Sigmoid colon (tissue), 3 donors: ENCODE measurements at regions not wholly inside any gene's neighbourhood (a gene's known extent, or its start where the extent isn't known, plus 50 kb on each side); places are given as distances from the start of the nearest gene placed in this dataset.

Experiments used
- small RNA-seq, 3 donors: library from RNA; depleted of rRNA; stranded (forward); fragments of <200 nt; gene quantifications; one replicate each; pipeline ENCODE3, GENCODE V24; 2016

Small RNA genes in the stretch of these regions (small RNA-seq; reads per million reads assigned to genes)
- gene AC104435.1: 0 reads per million in 3 donors
- gene AC105265.1: 0 reads per million in 3 donors
- 0 to 0.06 (median 0) reads per million in 3 donors for gene RNA5SP136
- 0 reads per million in 3 donors for gene RNU1-62P
- gene UBE2Q2P9: 0 reads per million in 3 donors
